ENCODE measurements at regions not wholly inside any gene's neighbourhood (a gene's known extent, or its start where the extent isn't known, plus 50 kb on each side); places are given as distances from the start of the nearest gene placed in this dataset.

- DNase-seq (ENCODE audit: low spot score in 2 of 2) = no peak
- H3K36me3 ChIP-seq (replicated peaks) = no peaks in the 10 kb centered on the region
- no peaks in the 10 kb centered on the region; the same call in 1 of the 2 replicates for H3K9me3 ChIP-seq
- no peaks in the 10 kb centered on the region for H3K27me3 ChIP-seq (ENCODE audit: low read depth)
- in situ Hi-C loops (cut with MboI; ENCODE audit: low sequenced_read_pairs) = no loop called here
- no peaks in the 10 kb centered on the region for H3K4me1 ChIP-seq
- no peak overlapping the region for H3K4me3 ChIP-seq
Observed at GRCh38 chr4:59570860-59571476, 1629.2 kb upstream of the ADGRL3 start.

- H3K36me3 ChIP-seq (replicated peaks) = no peaks in the 10 kb centered on the region
- no peaks in the 10 kb centered on the region for H3K27me3 ChIP-seq (ENCODE audit: low read depth)
- H3K4me3 ChIP-seq = no peak overlapping the region
- H3K4me1 ChIP-seq = no peaks in the 10 kb centered on the region
- DNase-seq (ENCODE audit: low spot score in 2 of 2) = no peak
- in situ Hi-C loops (cut with MboI; ENCODE audit: low sequenced_read_pairs) = no loop called here
- H3K9me3 ChIP-seq = no peaks in the 10 kb centered on the region; the same call in 1 of the 2 replicates
Observed at GRCh38 chr4:59571805-59572430, 1628.2 kb upstream of the ADGRL3 start.

- Histone ChIP-seq H3K9me3 (no peaks in the 10 kb centered on the region), H3K36me3 (replicated peaks) (no peaks in the 10 kb centered on the region)
- in situ Hi-C loops (cut with MboI; ENCODE audit: low sequenced_read_pairs) = no loop called here
Observed at GRCh38 chr4:59583845-59584568, 1616.1 kb upstream of the ADGRL3 start.

GRCh38 chr4:59597536-59598329 is 1602.4 kb upstream of the ADGRL3 start:
- Histone ChIP-seq H3K4me3 (no peak overlapping the region), H3K4me1 (no peaks in the 10 kb centered on the region), H3K36me3 (replicated peaks) (no peaks in the 10 kb centered on the region), H3K27me3 (ENCODE audit: low read depth) (no peaks in the 10 kb centered on the region), H3K9me3 (no peaks in the 10 kb centered on the region)
- in situ Hi-C loops (cut with MboI; ENCODE audit: low sequenced_read_pairs) = no loop called here
- DNase-seq (ENCODE audit: low spot score in 2 of 2) = no peak

More at GRCh38 chr4:59583845-59584568, 1616.1 kb upstream of the ADGRL3 start:
- no peak overlapping the region for H3K4me3 ChIP-seq
- DNase-seq (ENCODE audit: low spot score in 2 of 2) = no peak
- no peaks in the 10 kb centered on the region for H3K4me1 ChIP-seq
- H3K27me3 ChIP-seq (ENCODE audit: low read depth) = no peaks in the 10 kb centered on the region

GRCh38 chr4:59598330-59598618 is 1601.9 kb upstream of the ADGRL3 start:
- Histone ChIP-seq H3K36me3 (replicated peaks) (no peaks in the 10 kb centered on the region), H3K27me3 (ENCODE audit: low read depth) (no peaks in the 10 kb centered on the region), H3K4me1 (no peaks in the 10 kb centered on the region), H3K9me3 (no peaks in the 10 kb centered on the region), H3K4me3 (no peak overlapping the region)
- no peak for DNase-seq (ENCODE audit: low spot score in 2 of 2)
- in situ Hi-C loops (cut with MboI; ENCODE audit: low sequenced_read_pairs) = no loop called here

GRCh38 chr4:59608466-59608865 is 1591.7 kb upstream of the ADGRL3 start:
- Histone ChIP-seq H3K4me1 (no peaks in the 10 kb centered on the region), H3K4me3 (no peak overlapping the region), H3K9me3 (no peaks in the 10 kb centered on the region), H3K27me3 (ENCODE audit: low read depth) (no peaks in the 10 kb centered on the region), H3K36me3 (replicated peaks) (no peaks in the 10 kb centered on the region)
- in situ Hi-C loops (cut with MboI; ENCODE audit: low sequenced_read_pairs) = no loop called here
- DNase-seq (ENCODE audit: low spot score in 2 of 2) = no peak

- H3K27me3 ChIP-seq (ENCODE audit: low read depth) = no peaks in the 10 kb centered on the region
- H3K36me3 ChIP-seq (replicated peaks) = no peaks in the 10 kb centered on the region
- H3K4me1 ChIP-seq = no peaks in the 10 kb centered on the region
- no peak for DNase-seq (ENCODE audit: low spot score in 2 of 2)
- no peaks in the 10 kb centered on the region for H3K9me3 ChIP-seq
- in situ Hi-C loops (cut with MboI; ENCODE audit: low sequenced_read_pairs) = no loop called here
- no peak overlapping the region for H3K4me3 ChIP-seq
Observed at GRCh38 chr4:59612235-59612634, 1587.9 kb upstream of the ADGRL3 start.

GRCh38 chr4:59615316-59615715 is 1584.8 kb upstream of the ADGRL3 start:
- Histone ChIP-seq H3K4me1 (no peaks in the 10 kb centered on the region), H3K27me3 (ENCODE audit: low read depth) (no peaks in the 10 kb centered on the region), H3K9me3 (no peaks in the 10 kb centered on the region), H3K4me3 (no peak overlapping the region), H3K36me3 (replicated peaks) (no peaks in the 10 kb centered on the region)
- DNase-seq (ENCODE audit: low spot score in 2 of 2) = no peak
- in situ Hi-C loops (cut with MboI; ENCODE audit: low sequenced_read_pairs) = no loop called here

GRCh38 chr4:59629348-59629747 is 1570.8 kb upstream of the ADGRL3 start:
- in situ Hi-C loops (cut with MboI; ENCODE audit: low sequenced_read_pairs) = no loop called here
- peak; percentile 45 to 82 for DNase-seq (ENCODE audit: low spot score in 2 of 2)

GRCh38 chr4:59630235-59630634 is 1569.9 kb upstream of the ADGRL3 start:
- no peak overlapping the region for H3K4me3 ChIP-seq
- no peaks in the 10 kb centered on the region for H3K9me3 ChIP-seq
- no peaks in the 10 kb centered on the region for H3K36me3 ChIP-seq (replicated peaks)
- in situ Hi-C loops (cut with MboI; ENCODE audit: low sequenced_read_pairs) = no loop called here
- H3K4me1 ChIP-seq = peaks cover 13% of the 10 kb centered on the region
- H3K27me3 ChIP-seq (ENCODE audit: low read depth) = no peaks in the 10 kb centered on the region
- no peak for DNase-seq (ENCODE audit: low spot score in 2 of 2)

More at GRCh38 chr4:59629348-59629747, 1570.8 kb upstream of the ADGRL3 start:
- Histone ChIP-seq H3K4me3 (no peak overlapping the region), H3K9me3 (no peaks in the 10 kb centered on the region), H3K27me3 (ENCODE audit: low read depth) (no peaks in the 10 kb centered on the region), H3K36me3 (replicated peaks) (no peaks in the 10 kb centered on the region), H3K4me1 (peaks cover 13% of the 10 kb centered on the region)

GRCh38 chr4:59630922-59631321 is 1569.2 kb upstream of the ADGRL3 start:
- DNase-seq (ENCODE audit: low spot score in 2 of 2) = no peak
- Histone ChIP-seq H3K4me3 (no peak overlapping the region), H3K27me3 (ENCODE audit: low read depth) (no peaks in the 10 kb centered on the region), H3K4me1 (peaks cover 13% of the 10 kb centered on the region), H3K36me3 (replicated peaks) (no peaks in the 10 kb centered on the region), H3K9me3 (no peaks in the 10 kb centered on the region)
- in situ Hi-C loops (cut with MboI; ENCODE audit: low sequenced_read_pairs) = no loop called here

- Histone ChIP-seq H3K4me1 (no peaks in the 10 kb centered on the region), H3K27me3 (ENCODE audit: low read depth) (no peaks in the 10 kb centered on the region), H3K4me3 (no peak overlapping the region), H3K36me3 (replicated peaks) (no peaks in the 10 kb centered on the region), H3K9me3 (no peaks in the 10 kb centered on the region)
- DNase-seq (ENCODE audit: low spot score in 2 of 2) = no peak
- in situ Hi-C loops (cut with MboI; ENCODE audit: low sequenced_read_pairs) = no loop called here
Observed at GRCh38 chr4:59637596-59637995, 1562.5 kb upstream of the ADGRL3 start.

- in situ Hi-C loops (cut with MboI; ENCODE audit: low sequenced_read_pairs) = no loop called here
- no peak overlapping the region for H3K4me3 ChIP-seq
- H3K9me3 ChIP-seq = no peaks in the 10 kb centered on the region
- no peaks in the 10 kb centered on the region for H3K4me1 ChIP-seq
- no peak for DNase-seq (ENCODE audit: low spot score in 2 of 2)
- H3K27me3 ChIP-seq (ENCODE audit: low read depth) = no peaks in the 10 kb centered on the region
- no peaks in the 10 kb centered on the region for H3K36me3 ChIP-seq (replicated peaks)
Observed at GRCh38 chr4:59643682-59644081, 1556.4 kb upstream of the ADGRL3 start.

- no peak overlapping the region for H3K4me3 ChIP-seq
- in situ Hi-C loops (cut with MboI; ENCODE audit: low sequenced_read_pairs) = no loop called here
- DNase-seq (ENCODE audit: low spot score in 2 of 2) = no peak
- H3K4me1 ChIP-seq = no peaks in the 10 kb centered on the region
- no peaks in the 10 kb centered on the region for H3K27me3 ChIP-seq (ENCODE audit: low read depth)
- H3K9me3 ChIP-seq = no peaks in the 10 kb centered on the region
- H3K36me3 ChIP-seq (replicated peaks) = no peaks in the 10 kb centered on the region
Observed at GRCh38 chr4:59644765-59645164, 1555.4 kb upstream of the ADGRL3 start.
